ENCODE measurements at regions not wholly inside any gene's neighbourhood (a gene's known extent, or its start where the extent isn't known, plus 50 kb on each side); places are given as distances from the start of the nearest gene placed in this dataset.

- Histone ChIP-seq H3K4me3 (no peak overlapping the region), H3K27me3 (ENCODE audit: insufficient read depth) (no peaks in the 10 kb centered on the region), H4K20me1 (replicated peaks; ENCODE audit: insufficient read depth) (no peaks in the 10 kb centered on the region), H3K36me3 (ENCODE audit: insufficient read depth) (no peaks in the 10 kb centered on the region), H3K79me2 (replicated peaks; ENCODE audit: insufficient read depth) (no peaks in the 10 kb centered on the region), H2AFZ (no peak overlapping the region), H3K9me2 (ENCODE audit: insufficient read depth) (no peaks in the 10 kb centered on the region), H3K4me2 (no peak overlapping the region), H3K4me1 (ENCODE audit: insufficient read depth) (peaks cover 5% of the 10 kb centered on the region), H3F3A (replicated peaks; ENCODE audit: low read depth) (no peaks in the 10 kb centered on the region), H3K27ac (ENCODE audit: low read depth) (no peak overlapping the region)
- ATAC-seq (no peak), DNase-seq (ENCODE audit: low spot score) (no peak)
- no peaks in the 10 kb centered on the region for H3K27me3 Mint-ChIP-seq (ENCODE audit: insufficient read depth, low read depth, poor library complexity)
- TF ChIP-seq ETS1 (IDR thresholded peaks at IDR 0.05) (no peak), POLR2AphosphoS5 (IDR thresholded peaks at IDR 0.05; ENCODE audit: low read depth) (no peak), JUNB (IDR thresholded peaks at IDR 0.05; ENCODE audit: unreplicated experiment) (no peak), EZH2 (IDR thresholded peaks at IDR 0.05; ENCODE audit: low read depth, unreplicated experiment) (no peak), STAT1 (IDR thresholded peaks at IDR 0.05; ENCODE audit: unreplicated experiment) (no peak), ZNF462 (CRISPR knock-in tag; IDR thresholded peaks at IDR 0.05) (no peak), ZNF114 (CRISPR knock-in tag; IDR thresholded peaks at IDR 0.05) (no peak), CTCF (conservative IDR thresholded peaks at IDR 0.05; ENCODE audit: low read depth in 2 of 2) (no peak), CREB1 (CRISPR knock-in tag; IDR thresholded peaks at IDR 0.05; ENCODE audit: low read depth) (no peak), NANOG (IDR thresholded peaks at IDR 0.05; ENCODE audit: borderline replicate concordance) (no peak), ZNF331 (CRISPR knock-in tag; IDR thresholded peaks at IDR 0.05; ENCODE audit: low read depth) (no peak)
- H3K4me3 Mint-ChIP-seq = no peak overlapping the region
- no peaks in the 10 kb centered on the region for H3K36me3 Mint-ChIP-seq (ENCODE audit: low read depth)
- H3K9me3 Mint-ChIP-seq = no peaks in the 10 kb centered on the region
- peaks cover 11% of the 10 kb centered on the region for H3K4me1 Mint-ChIP-seq
- H3K27ac Mint-ChIP-seq = no peak overlapping the region
These were observed 191.7 kb upstream of the GADL1 start for GRCh38 chr3:31086148-31086547.
